Neural cell (in vitro differentiated cells): ENCODE measurements at regions not wholly inside any gene's neighbourhood (a gene's known extent, or its start where the extent isn't known, plus 50 kb on each side); places are given as distances from the start of the nearest gene placed in this dataset.
"Not testable (repeated sequence)": the region's sequence is repeated elsewhere in the genome, so short reads cannot be mapped to it uniquely, and the experiment has no call there.

Experiments used
- CTCF ChIP-seq: fragments of 450-650 bp; IDR thresholded peaks from 2 replicates; pipeline ENCODE4 v1.5.1; 2014; ENCODE audit warnings: antibody characterized with exemption, mild to moderate bottlenecking, moderate library complexity; ENCODE audit not compliant: poor library complexity, severe bottlenecking
- EZH2 ChIP-seq: fragments of 200-600, 300-800 bp; shearing (Covaris generic), sonication (generic); IDR thresholded peaks from 2 replicates; pipeline ENCODE4 v1.6.1; 2014; ENCODE audit warnings: antibody characterized with exemption, low read length, borderline replicate concordance, mild to moderate bottlenecking; ENCODE audit not compliant: insufficient read depth, poor library complexity, severe bottlenecking
- POLR2AphosphoS5 ChIP-seq: IDR thresholded peaks from 2 replicates; pipeline ENCODE4 v1.6.1; 2012
- REST ChIP-seq: IDR thresholded peaks from 2 replicates; pipeline ENCODE4 v1.6.1; 2012; ENCODE audit warnings: borderline replicate concordance
- SMC3 ChIP-seq: fragments of 450-650 bp; conservative IDR thresholded peaks from 2 replicates; pipeline ENCODE4 v1.6.1; 2014; ENCODE audit warnings: antibody characterized with exemption, mild to moderate bottlenecking, moderate library complexity; ENCODE audit not compliant: poor library complexity

GRCh38 chr21:8406331-8406730, 2115.1 kb upstream of the TPTE start:
- TF ChIP-seq CTCF, REST, POLR2AphosphoS5, SMC3, EZH2: not testable (repeated sequence)
